ENCODE measurements at regions not wholly inside any gene's neighbourhood (a gene's known extent, or its start where the extent isn't known, plus 50 kb on each side); places are given as distances from the start of the nearest gene placed in this dataset.

DNA sequence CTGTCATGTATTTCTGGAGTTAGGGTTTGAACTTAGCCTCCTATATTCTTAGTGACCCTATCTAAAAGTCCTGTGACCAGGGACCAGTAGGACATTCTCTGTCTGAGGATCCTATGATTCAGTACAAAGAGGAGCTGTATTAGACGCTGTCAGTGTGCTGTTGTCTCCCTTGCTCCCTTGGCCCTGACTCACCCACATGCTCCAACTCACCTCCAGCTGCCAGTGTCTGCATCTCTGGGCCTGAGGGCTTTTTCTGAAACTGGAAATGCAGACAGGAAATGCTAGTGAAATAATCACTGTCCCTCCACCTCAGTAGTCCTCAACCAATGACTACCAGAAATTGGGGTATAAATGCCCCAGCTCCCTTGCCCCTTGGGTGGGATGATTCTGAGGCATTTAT is 535.3 kb upstream of the RPS6KA3 start:
- TF ChIP-seq SIN3A (IDR thresholded peaks at IDR 0.05; ENCODE audit: borderline replicate concordance, low read depth, low read length): no peak
- TF ChIP-seq FOSL2 (IDR thresholded peaks at IDR 0.05; ENCODE audit: borderline replicate concordance, low read depth): no peak
- TF ChIP-seq, protein P1, sequence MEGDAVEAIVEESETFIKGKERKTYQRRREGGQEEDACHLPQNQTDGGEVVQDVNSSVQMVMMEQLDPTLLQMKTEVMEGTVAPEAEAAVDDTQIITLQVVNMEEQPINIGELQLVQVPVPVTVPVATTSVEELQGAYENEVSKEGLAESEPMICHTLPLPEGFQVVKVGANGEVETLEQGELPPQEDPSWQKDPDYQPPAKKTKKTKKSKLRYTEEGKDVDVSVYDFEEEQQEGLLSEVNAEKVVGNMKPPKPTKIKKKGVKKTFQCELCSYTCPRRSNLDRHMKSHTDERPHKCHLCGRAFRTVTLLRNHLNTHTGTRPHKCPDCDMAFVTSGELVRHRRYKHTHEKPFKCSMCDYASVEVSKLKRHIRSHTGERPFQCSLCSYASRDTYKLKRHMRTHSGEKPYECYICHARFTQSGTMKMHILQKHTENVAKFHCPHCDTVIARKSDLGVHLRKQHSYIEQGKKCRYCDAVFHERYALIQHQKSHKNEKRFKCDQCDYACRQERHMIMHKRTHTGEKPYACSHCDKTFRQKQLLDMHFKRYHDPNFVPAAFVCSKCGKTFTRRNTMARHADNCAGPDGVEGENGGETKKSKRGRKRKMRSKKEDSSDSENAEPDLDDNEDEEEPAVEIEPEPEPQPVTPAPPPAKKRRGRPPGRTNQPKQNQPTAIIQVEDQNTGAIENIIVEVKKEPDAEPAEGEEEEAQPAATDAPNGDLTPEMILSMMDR (IDR thresholded peaks at IDR 0.05): no peak
- TF ChIP-seq MXI1 (IDR thresholded peaks at IDR 0.05; ENCODE audit: low read depth, low read length): no peak
- TF ChIP-seq, protein P2, sequence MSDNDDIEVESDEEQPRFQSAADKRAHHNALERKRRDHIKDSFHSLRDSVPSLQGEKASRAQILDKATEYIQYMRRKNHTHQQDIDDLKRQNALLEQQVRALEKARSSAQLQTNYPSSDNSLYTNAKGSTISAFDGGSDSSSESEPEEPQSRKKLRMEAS (IDR thresholded peaks at IDR 0.05; ENCODE audit: low read depth): no peak
- TF ChIP-seq POLR2AphosphoS5 (IDR thresholded peaks at IDR 0.05; ENCODE audit: low read depth, low read length): no peak
